Fibroblast of pulmonary artery (primary cell): ENCODE measurements at regions not wholly inside any gene's neighbourhood (a gene's known extent, or its start where the extent isn't known, plus 50 kb on each side); places are given as distances from the start of the nearest gene placed in this dataset.
"Not testable (repeated sequence)": the region's sequence is repeated elsewhere in the genome, so short reads cannot be mapped to it uniquely, and the experiment has no call there.

ENCODE experiments used
- DNase-seq: peaks from one replicate; pipeline ENCODE4 v3.0.0-alpha.2; 2010; ENCODE audit warnings: low read depth
- H3K4me3 ChIP-seq: replicated peaks from 2 replicates; pipeline ENCODE4 v1.5.1; 2011; ENCODE audit warnings: low read depth, mild to moderate bottlenecking, control low read depth, low read length, moderate library complexity
- TF ChIP-seq, protein P1 (sequence below): IDR thresholded peaks from 2 replicates; pipeline ENCODE4 v1.5.1; 2011; ENCODE audit warnings: mild to moderate bottlenecking, control low read depth, low read length, inconsistent platforms; ENCODE audit errors: missing control alignments

DNA sequence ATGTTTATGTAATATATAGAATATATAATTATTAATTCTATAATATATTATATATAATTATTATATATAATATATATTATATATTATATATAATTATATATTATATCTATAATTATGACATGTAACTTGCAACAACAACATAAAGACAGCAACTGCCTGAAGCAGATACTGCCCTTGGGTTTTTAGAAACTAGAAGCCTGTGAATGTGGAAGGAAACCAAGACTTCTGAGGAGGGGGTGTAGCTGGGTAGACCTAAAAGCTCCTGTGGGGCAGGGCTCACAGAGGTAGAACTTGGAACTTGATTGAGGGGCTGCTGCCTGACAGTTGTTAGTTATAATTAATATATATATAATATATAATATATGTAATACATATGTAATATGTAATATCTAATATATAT, 167.2 kb upstream of the SLIT2 start:
- H3K4me3 ChIP-seq = no peak overlapping the region
- DNase-seq = no peak
- TF ChIP-seq, protein P1, sequence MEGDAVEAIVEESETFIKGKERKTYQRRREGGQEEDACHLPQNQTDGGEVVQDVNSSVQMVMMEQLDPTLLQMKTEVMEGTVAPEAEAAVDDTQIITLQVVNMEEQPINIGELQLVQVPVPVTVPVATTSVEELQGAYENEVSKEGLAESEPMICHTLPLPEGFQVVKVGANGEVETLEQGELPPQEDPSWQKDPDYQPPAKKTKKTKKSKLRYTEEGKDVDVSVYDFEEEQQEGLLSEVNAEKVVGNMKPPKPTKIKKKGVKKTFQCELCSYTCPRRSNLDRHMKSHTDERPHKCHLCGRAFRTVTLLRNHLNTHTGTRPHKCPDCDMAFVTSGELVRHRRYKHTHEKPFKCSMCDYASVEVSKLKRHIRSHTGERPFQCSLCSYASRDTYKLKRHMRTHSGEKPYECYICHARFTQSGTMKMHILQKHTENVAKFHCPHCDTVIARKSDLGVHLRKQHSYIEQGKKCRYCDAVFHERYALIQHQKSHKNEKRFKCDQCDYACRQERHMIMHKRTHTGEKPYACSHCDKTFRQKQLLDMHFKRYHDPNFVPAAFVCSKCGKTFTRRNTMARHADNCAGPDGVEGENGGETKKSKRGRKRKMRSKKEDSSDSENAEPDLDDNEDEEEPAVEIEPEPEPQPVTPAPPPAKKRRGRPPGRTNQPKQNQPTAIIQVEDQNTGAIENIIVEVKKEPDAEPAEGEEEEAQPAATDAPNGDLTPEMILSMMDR = no peak

GRCh38 chr4:20078644-20079043, 173.1 kb upstream of the SLIT2 start:
- TF ChIP-seq, protein P1 = no peak
- H3K4me3 ChIP-seq = no peak overlapping the region
- no peak for DNase-seq

DNA sequence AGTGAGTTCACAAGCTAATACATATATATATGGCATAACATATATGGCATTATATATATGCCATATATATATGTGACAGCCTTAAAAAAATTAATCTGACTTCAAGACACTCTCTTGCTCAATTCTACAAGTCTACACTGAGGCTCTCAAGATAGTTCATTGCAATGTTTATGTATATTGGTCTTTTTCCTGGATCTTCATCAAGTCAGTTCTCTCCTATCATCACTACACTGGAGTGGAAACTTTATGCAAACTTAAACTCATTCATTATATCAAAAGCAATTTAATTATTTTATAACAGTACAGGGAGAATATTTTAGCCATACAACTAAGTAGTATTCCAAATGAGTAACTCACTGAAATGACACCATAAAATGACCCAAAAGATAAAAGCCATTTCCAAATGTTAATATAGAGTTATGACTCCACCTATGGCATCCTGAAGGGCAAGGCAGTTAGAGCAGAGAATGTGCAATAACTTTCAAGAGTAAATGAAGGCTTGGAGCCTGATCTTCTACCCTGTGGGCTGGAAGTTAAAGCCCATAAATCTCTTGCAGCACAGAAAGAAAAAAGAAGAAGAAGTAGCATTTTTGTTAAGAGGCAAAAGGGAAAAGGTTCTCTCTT, 176.3 kb upstream of the SLIT2 start:
- TF ChIP-seq, protein P1 = peak; percentile 8
- DNase-seq = peak; percentile 18
- H3K4me3 ChIP-seq = no peak overlapping the region

- DNase-seq = peak; percentile 56
- no peak overlapping the region for H3K4me3 ChIP-seq
- TF ChIP-seq, protein P1 = no peak
These were observed 177.3 kb upstream of the SLIT2 start for GRCh38 chr4:20074450-20074849.

- no peak for DNase-seq
- no peak overlapping the region for H3K4me3 ChIP-seq
- TF ChIP-seq, protein P1 = no peak
These were observed 185.8 kb upstream of the SLIT2 start for GRCh38 chr4:20065952-20066351.

- not testable (repeated sequence) for DNase-seq, H3K4me3 ChIP-seq
These were observed 188.8 kb upstream of the SLIT2 start for GRCh38 chr4:20062857-20063256.

DNA sequence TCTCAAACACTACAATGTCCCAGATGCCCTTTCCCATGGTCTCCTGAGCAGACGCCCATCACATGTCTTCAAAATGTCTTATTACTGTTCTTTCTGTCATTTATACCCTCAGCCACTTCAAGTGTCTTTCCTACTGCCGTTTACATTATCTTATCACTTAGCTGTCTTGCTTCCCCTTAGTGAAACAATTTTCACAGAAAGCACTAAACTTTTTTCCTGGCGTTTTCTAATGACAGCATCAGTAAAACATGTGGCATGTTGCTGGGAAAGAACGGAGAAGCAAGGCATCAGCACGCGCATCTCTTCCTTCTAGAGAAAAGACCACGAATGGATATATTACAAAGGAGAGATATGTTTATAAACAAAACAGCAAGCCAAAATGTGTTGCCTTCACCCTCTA, 189.7 kb upstream of the SLIT2 start:
- no peak overlapping the region for H3K4me3 ChIP-seq
- DNase-seq = peak; percentile 39
- TF ChIP-seq, protein P1 = no peak

DNA sequence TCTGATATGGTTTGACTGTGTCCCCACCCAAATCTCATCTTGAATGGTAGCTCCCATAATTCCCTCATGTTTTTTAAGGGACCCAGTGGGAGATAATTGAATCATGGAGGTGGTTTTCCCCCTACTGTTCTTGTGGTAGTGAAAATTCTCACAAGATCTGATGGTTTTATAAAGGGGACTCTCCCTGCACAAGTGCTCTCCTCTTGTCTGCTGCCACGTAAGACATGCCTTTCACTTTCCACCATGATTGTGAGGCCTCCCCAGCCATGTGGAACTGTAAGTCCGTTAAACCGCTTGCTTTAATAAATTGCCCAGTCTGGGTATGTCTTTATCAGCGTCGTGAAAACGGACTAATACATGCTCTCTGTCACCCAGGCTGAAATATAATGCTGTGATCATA, 200.9 kb upstream of the SLIT2 start:
- no peak overlapping the region for H3K4me3 ChIP-seq
- TF ChIP-seq, protein P1 = no peak
- DNase-seq = no peak
